Astrocyte of the spinal cord (primary cell): ENCODE measurements at regions not wholly inside any gene's neighbourhood (a gene's known extent, or its start where the extent isn't known, plus 50 kb on each side); places are given as distances from the start of the nearest gene placed in this dataset.

Experiments
- DNase-seq: peaks from one replicate; pipeline ENCODE4 v3.0.0; 2011; ENCODE audit warnings: low read depth, low spot score
- H3K4me3 ChIP-seq: 2 replicates; pipeline ENCODE4 v1.5.1; 2011; ENCODE audit warnings: low read depth, mild to moderate bottlenecking, low read length, moderate library complexity
- in situ Hi-C: cut with HindIII; loops from 2 replicates; pipeline ENCODE4 v1.10.0; 2017; ENCODE audit warnings: low sequenced_read_pairs
- TF ChIP-seq, protein P1 (sequence below): IDR thresholded peaks from 2 replicates; pipeline ENCODE4 v1.5.1; 2012; ENCODE audit warnings: low read depth, mild to moderate bottlenecking, low read length, inconsistent platforms

DNA sequence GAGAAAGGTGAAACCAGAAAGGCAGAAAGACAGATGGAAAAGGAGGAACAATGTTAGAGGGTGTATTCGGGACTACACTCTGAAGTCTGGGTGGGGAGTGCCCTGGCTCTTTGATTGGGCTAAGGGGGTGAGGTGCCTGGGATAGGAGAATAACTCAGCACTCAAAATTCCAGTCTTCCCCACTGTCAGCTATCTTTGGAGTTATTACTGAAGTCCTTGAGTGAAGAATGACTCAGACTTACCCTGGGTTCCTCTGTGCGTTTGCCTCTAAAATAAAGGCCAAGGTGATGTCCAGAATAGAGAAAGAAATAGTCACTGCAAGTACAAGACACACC, 151.8 kb upstream of the SERPINE2 start:
- TF ChIP-seq, protein P1, sequence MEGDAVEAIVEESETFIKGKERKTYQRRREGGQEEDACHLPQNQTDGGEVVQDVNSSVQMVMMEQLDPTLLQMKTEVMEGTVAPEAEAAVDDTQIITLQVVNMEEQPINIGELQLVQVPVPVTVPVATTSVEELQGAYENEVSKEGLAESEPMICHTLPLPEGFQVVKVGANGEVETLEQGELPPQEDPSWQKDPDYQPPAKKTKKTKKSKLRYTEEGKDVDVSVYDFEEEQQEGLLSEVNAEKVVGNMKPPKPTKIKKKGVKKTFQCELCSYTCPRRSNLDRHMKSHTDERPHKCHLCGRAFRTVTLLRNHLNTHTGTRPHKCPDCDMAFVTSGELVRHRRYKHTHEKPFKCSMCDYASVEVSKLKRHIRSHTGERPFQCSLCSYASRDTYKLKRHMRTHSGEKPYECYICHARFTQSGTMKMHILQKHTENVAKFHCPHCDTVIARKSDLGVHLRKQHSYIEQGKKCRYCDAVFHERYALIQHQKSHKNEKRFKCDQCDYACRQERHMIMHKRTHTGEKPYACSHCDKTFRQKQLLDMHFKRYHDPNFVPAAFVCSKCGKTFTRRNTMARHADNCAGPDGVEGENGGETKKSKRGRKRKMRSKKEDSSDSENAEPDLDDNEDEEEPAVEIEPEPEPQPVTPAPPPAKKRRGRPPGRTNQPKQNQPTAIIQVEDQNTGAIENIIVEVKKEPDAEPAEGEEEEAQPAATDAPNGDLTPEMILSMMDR: no peak
- DNase-seq: no peak
- H3K4me3 ChIP-seq: no peak overlapping the region
- in situ Hi-C loops: no loop called here

DNA sequence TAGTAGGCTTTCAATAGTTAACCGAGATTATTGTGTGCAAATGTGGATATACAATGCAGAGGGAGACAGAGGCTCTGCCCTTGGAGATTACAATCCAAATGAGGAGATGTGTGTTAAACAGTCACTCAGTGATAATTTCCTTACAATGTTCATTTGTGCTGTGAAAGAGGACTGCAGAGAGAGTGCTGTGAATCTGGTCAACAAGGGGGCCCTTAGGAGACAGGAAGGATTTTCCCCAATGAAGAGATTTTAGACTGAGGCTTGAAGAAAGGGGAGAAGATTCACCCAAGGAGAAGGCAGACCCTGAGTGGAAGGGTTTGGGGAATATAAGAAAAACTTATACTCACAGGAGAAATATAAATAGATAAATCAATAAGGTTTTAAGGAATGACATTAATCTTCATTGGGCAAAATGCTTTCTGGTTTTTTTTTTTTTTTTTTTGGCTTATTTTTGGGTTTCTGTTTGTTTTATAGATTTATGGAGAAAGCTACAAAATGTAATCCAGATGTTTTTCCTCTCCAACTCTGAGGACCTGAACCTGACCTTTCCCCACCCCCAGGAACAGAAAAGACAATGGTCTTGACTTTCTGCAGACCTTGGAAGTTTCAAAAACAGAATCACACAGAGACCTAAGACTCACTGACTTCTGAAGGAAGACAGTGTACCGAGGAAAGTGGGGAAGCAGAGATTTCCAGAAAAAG, 151.3 kb upstream of the SERPINE2 start:
- TF ChIP-seq, protein P1: no peak
- in situ Hi-C loops: no loop called here
- no peak overlapping the region for H3K4me3 ChIP-seq
- no peak for DNase-seq

DNA sequence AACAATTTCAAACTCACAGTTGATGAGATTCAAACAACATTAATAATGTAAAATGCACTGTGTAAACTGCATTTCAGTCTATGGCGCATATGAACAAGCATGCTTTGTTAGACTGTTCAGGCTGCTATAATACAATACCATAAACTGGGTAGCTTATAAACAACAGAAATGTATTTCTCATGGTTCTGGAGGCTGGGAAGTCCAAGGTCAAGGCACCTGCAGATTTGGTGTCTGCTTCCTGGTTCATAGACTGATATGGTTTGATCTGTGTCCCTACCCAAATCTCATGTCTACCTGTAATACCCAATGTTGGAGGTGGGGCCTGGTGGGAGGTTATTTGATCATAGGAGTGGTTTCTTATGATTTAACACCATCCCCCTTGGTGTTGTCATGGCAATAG, 148.1 kb upstream of the SERPINE2 start:
- no peak overlapping the region for H3K4me3 ChIP-seq
- TF ChIP-seq, protein P1: no peak
- in situ Hi-C loops: no loop called here
- DNase-seq: no peak

DNA sequence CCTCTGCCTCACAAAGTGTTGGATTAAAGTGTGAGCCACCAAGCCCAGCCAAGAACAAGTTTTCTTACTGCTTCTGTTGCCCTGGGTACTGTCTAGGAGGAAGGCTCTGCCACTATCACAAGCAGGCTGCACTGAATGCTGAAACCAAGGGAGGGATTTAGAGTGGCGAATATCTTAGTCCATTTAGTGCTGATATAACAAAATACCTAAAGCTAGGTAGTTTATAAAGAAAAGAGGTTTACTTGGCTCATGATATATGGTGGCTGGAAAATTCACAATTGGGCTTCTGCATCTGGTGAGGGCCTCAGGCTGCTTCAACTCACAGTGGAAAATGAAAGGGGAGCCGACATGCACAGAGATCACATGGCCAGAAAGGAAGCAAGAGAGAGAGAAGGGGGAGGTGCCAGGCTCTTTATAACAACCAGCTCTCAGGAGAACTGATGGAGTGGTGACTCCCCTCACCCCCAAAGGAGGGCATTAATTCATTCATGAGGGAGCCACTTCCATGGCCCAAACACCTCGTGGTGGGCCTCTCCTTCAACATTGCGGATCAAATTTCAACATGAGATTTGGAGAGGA, 146.0 kb upstream of the SERPINE2 start:
- in situ Hi-C loops: no loop called here
- DNase-seq: no peak
- TF ChIP-seq, protein P1: no peak
- no peak overlapping the region for H3K4me3 ChIP-seq

DNA sequence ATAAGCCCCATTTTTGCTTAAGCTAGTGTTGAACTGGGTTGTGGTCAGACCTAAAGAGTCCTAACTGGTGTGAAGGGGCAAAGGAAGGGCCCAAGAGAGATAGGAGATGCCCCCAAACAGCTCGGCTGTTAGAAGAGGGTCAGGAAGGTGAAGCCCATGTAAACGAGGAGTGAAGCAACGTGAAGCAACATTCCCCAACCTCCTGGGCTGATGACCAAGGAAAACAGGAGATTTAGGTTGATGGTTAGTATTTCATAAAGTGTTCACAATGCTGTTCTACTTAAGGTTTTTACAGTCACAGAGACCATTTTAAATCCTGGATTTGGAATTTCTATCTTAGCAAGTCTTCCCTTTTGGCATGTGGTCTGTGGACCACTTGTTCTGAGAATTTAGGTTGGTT, 144.0 kb upstream of the SERPINE2 start:
- DNase-seq: peak; percentile 41
- TF ChIP-seq, protein P1: no peak
- in situ Hi-C loops: no loop called here
- no peak overlapping the region for H3K4me3 ChIP-seq

DNA sequence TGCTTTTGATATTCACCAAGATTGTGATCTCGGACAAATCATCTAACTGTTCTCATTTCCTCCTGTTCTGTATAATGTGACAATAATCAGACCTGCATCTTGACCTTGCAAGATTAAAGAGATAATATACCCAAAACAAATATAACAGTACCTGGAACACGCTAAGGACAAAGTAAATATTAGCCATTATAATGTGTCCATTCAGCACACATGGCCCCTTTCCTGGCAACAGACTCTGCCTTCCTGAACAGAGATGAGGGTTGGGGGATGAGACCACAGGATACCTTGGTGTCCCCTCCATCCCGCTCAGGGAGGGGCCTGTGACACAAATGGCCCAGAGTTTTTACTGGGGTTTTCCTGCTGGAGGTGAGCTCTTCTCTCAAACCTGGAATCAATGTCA, 143.4 kb upstream of the SERPINE2 start:
- TF ChIP-seq, protein P1: no peak
- in situ Hi-C loops: no loop called here
- H3K4me3 ChIP-seq: no peak overlapping the region
- DNase-seq: no peak
